ENCODE measurements at regions not wholly inside any gene's neighbourhood (a gene's known extent, or its start where the extent isn't known, plus 50 kb on each side); places are given as distances from the start of the nearest gene placed in this dataset.

- H2BK12ac ChIP-seq (ENCODE audit: low read length), result no peak overlapping the region
- no peak overlapping the region for H3K4me2 ChIP-seq (ENCODE audit: insufficient read depth, low read length, poor library complexity, severe bottlenecking)
- no peak overlapping the region for H2BK120ac ChIP-seq (ENCODE audit: low read depth, low read length)
- no CpG with 5 or more reads among the region's 2 CpGs for WGBS, 2 donors (ENCODE audit: extremely low coverage in 2 of 2, insufficient read length in 2 of 2, insufficient replicate concordance in 1 of 2)
- H3K9ac ChIP-seq (ENCODE audit: low read depth, low read length, poor library complexity), result no peak overlapping the region
- H3K27me3 ChIP-seq (ENCODE audit: control insufficient read depth in 3 of 3, insufficient read depth in 3 of 3, low read depth in 1 of 3, low read length in 3 of 3), result no peaks in the 10 kb centered on the region
- no peak overlapping the region for H3K18ac ChIP-seq (ENCODE audit: low read length)
- no peak overlapping the region for H2AFZ ChIP-seq (ENCODE audit: low read length)
- no peaks in the 10 kb centered on the region for H3K79me1 ChIP-seq (ENCODE audit: low read depth, low read length)
- H4K91ac ChIP-seq (ENCODE audit: low read depth, low read length, poor library complexity), result no peak overlapping the region
- H3K36me3 ChIP-seq (replicated peaks in 1 of 2; ENCODE audit: control insufficient read depth in 2 of 2, insufficient read depth in 2 of 2, low read length in 2 of 2), result no peaks in the 10 kb centered on the region
- no peak overlapping the region for H3K4me3 ChIP-seq (ENCODE audit: low read length in 2 of 2)
- no peak overlapping the region for H3K23ac ChIP-seq (ENCODE audit: low read depth, low read length, poor library complexity)
- DNase-seq (ENCODE audit: low spot score), result no peak
- H2AK5ac ChIP-seq (ENCODE audit: low read depth, low read length), result no peak overlapping the region
- H4K8ac ChIP-seq (ENCODE audit: low read depth, low read length), result no peak overlapping the region
- H2BK5ac ChIP-seq (ENCODE audit: low read length), result no peak overlapping the region
- H3K14ac ChIP-seq (ENCODE audit: low read length), result no peak overlapping the region
- no peak overlapping the region for H2BK15ac ChIP-seq (ENCODE audit: low read length)
- no peak overlapping the region for H3K27ac ChIP-seq (replicated peaks; ENCODE audit: low read length)
- no peaks in the 10 kb centered on the region for H3K9me3 ChIP-seq (replicated peaks in 1 of 2; ENCODE audit: control insufficient read depth in 2 of 2, insufficient read depth in 1 of 2, low read depth in 1 of 2, low read length in 2 of 2)
- H3K4ac ChIP-seq (ENCODE audit: low read length), result no peak overlapping the region
- peaks cover 0 to 2% of the 10 kb centered on the region in 2 donors for H3K4me1 ChIP-seq (ENCODE audit: control insufficient read depth in 2 of 2, insufficient read depth in 1 of 2, low read depth in 1 of 2, low read length in 2 of 2)
These were observed 337.6 kb downstream of the DHX35 start for GRCh38 chr20:39299783-39300182.

GRCh38 chr20:39298571-39299506 lies 336.7 kb downstream of the DHX35 start:
- no peak overlapping the region for H3K14ac ChIP-seq (ENCODE audit: low read length)
- peak overlapping the region; percentile 8 for H2AK5ac ChIP-seq (ENCODE audit: low read depth, low read length)
- no peaks in the 10 kb centered on the region for H3K27me3 ChIP-seq (ENCODE audit: control insufficient read depth in 3 of 3, insufficient read depth in 3 of 3, low read depth in 1 of 3, low read length in 3 of 3)
- no peaks in the 10 kb centered on the region for H3K79me1 ChIP-seq (ENCODE audit: low read depth, low read length)
- H3K27ac ChIP-seq (replicated peaks; ENCODE audit: low read length), result no peak overlapping the region
- no peak overlapping the region for H3K9ac ChIP-seq (ENCODE audit: low read depth, low read length, poor library complexity)
- H4K8ac ChIP-seq (ENCODE audit: low read depth, low read length), result no peak overlapping the region
- no peak overlapping the region for H2AFZ ChIP-seq (ENCODE audit: low read length)
- H3K4me3 ChIP-seq (ENCODE audit: low read length in 2 of 2), result no peak overlapping the region
- no peak for DNase-seq (ENCODE audit: low spot score)
- H2BK120ac ChIP-seq (ENCODE audit: low read depth, low read length), result no peak overlapping the region
- H2BK5ac ChIP-seq (ENCODE audit: low read length), result peak overlapping the region; percentile 4
- no peak overlapping the region for H4K91ac ChIP-seq (ENCODE audit: low read depth, low read length, poor library complexity)
- H2BK12ac ChIP-seq (ENCODE audit: low read length), result no peak overlapping the region
- H3K4ac ChIP-seq (ENCODE audit: low read length), result no peak overlapping the region
- no peak overlapping the region for H3K4me2 ChIP-seq (ENCODE audit: insufficient read depth, low read length, poor library complexity, severe bottlenecking)
- whole genome bisulfite sequencing, 2 donors (ENCODE audit: extremely low coverage in 2 of 2, insufficient read length in 2 of 2, insufficient replicate concordance in 1 of 2), result no CpG with 5 or more reads among the region's 12 CpGs
- H3K36me3 ChIP-seq (replicated peaks in 1 of 2; ENCODE audit: control insufficient read depth in 2 of 2, insufficient read depth in 2 of 2, low read length in 2 of 2), result no peaks in the 10 kb centered on the region
- no peaks in the 10 kb centered on the region for H3K9me3 ChIP-seq (replicated peaks in 1 of 2; ENCODE audit: control insufficient read depth in 2 of 2, insufficient read depth in 1 of 2, low read depth in 1 of 2, low read length in 2 of 2)
- no peak overlapping the region for H3K23ac ChIP-seq (ENCODE audit: low read depth, low read length, poor library complexity)
- H3K4me1 ChIP-seq (ENCODE audit: control insufficient read depth in 2 of 2, insufficient read depth in 1 of 2, low read depth in 1 of 2, low read length in 2 of 2), result peaks cover 0 to 2% of the 10 kb centered on the region in 2 donors
- H2BK15ac ChIP-seq (ENCODE audit: low read length), result no peak overlapping the region
- peak overlapping the region; percentile 73 for H3K18ac ChIP-seq (ENCODE audit: low read length)

- H3K9ac ChIP-seq (ENCODE audit: low read depth, low read length, poor library complexity), result no peak overlapping the region
- H2BK12ac ChIP-seq (ENCODE audit: low read length), result no peak overlapping the region
- no peak overlapping the region for H3K4ac ChIP-seq (ENCODE audit: low read length)
- H3K14ac ChIP-seq (ENCODE audit: low read length), result no peak overlapping the region
- H2BK15ac ChIP-seq (ENCODE audit: low read length), result no peak overlapping the region
- DNase-seq (ENCODE audit: low spot score), result no peak
- no peak overlapping the region for H3K27ac ChIP-seq (replicated peaks; ENCODE audit: low read length)
- H3K79me1 ChIP-seq (ENCODE audit: low read depth, low read length), result no peaks in the 10 kb centered on the region
- no peaks in the 10 kb centered on the region for H3K36me3 ChIP-seq (replicated peaks in 1 of 2; ENCODE audit: control insufficient read depth in 2 of 2, insufficient read depth in 2 of 2, low read length in 2 of 2)
- no peak overlapping the region for H4K91ac ChIP-seq (ENCODE audit: low read depth, low read length, poor library complexity)
- H2BK120ac ChIP-seq (ENCODE audit: low read depth, low read length), result no peak overlapping the region
- H3K27me3 ChIP-seq (ENCODE audit: control insufficient read depth in 3 of 3, insufficient read depth in 3 of 3, low read depth in 1 of 3, low read length in 3 of 3), result no peaks in the 10 kb centered on the region
- no peak overlapping the region for H2AFZ ChIP-seq (ENCODE audit: low read length)
- H3K18ac ChIP-seq (ENCODE audit: low read length), result no peak overlapping the region
- H2BK5ac ChIP-seq (ENCODE audit: low read length), result no peak overlapping the region
- no peak overlapping the region for H4K8ac ChIP-seq (ENCODE audit: low read depth, low read length)
- no peak overlapping the region for H3K23ac ChIP-seq (ENCODE audit: low read depth, low read length, poor library complexity)
- H3K9me3 ChIP-seq (replicated peaks in 1 of 2; ENCODE audit: control insufficient read depth in 2 of 2, insufficient read depth in 1 of 2, low read depth in 1 of 2, low read length in 2 of 2), result no peaks in the 10 kb centered on the region
- no CpG with 5 or more reads among the region's 14 CpGs for WGBS, 2 donors (ENCODE audit: extremely low coverage in 2 of 2, insufficient read length in 2 of 2, insufficient replicate concordance in 1 of 2)
- peaks cover 0 to 2% of the 10 kb centered on the region in 2 donors for H3K4me1 ChIP-seq (ENCODE audit: control insufficient read depth in 2 of 2, insufficient read depth in 1 of 2, low read depth in 1 of 2, low read length in 2 of 2)
- no peak overlapping the region for H2AK5ac ChIP-seq (ENCODE audit: low read depth, low read length)
- H3K4me3 ChIP-seq (ENCODE audit: low read length in 2 of 2), result peak overlapping the region in 1 of 2 donors; percentile 26
- H3K4me2 ChIP-seq (ENCODE audit: insufficient read depth, low read length, poor library complexity, severe bottlenecking), result no peak overlapping the region
These were observed 336.0 kb downstream of the DHX35 start for GRCh38 chr20:39298121-39298520.

GRCh38 chr20:39295301-39295700 lies 333.2 kb downstream of the DHX35 start:
- no peak overlapping the region for H2BK5ac ChIP-seq (ENCODE audit: low read length)
- no peak overlapping the region for H3K14ac ChIP-seq (ENCODE audit: low read length)
- no peak overlapping the region for H3K18ac ChIP-seq (ENCODE audit: low read length)
- H3K9me3 ChIP-seq (replicated peaks in 1 of 2; ENCODE audit: control insufficient read depth in 2 of 2, insufficient read depth in 1 of 2, low read depth in 1 of 2, low read length in 2 of 2), result no peaks in the 10 kb centered on the region
- H3K4me1 ChIP-seq (ENCODE audit: control insufficient read depth in 2 of 2, insufficient read depth in 1 of 2, low read depth in 1 of 2, low read length in 2 of 2), result peaks cover 0 to 4% of the 10 kb centered on the region in 2 donors
- no peak overlapping the region for H3K27ac ChIP-seq (replicated peaks; ENCODE audit: low read length)
- no peak for DNase-seq (ENCODE audit: low spot score)
- H3K79me1 ChIP-seq (ENCODE audit: low read depth, low read length), result no peaks in the 10 kb centered on the region
- no peak overlapping the region for H3K4me2 ChIP-seq (ENCODE audit: insufficient read depth, low read length, poor library complexity, severe bottlenecking)
- no peak overlapping the region for H2BK120ac ChIP-seq (ENCODE audit: low read depth, low read length)
- no peak overlapping the region for H3K23ac ChIP-seq (ENCODE audit: low read depth, low read length, poor library complexity)
- H2AFZ ChIP-seq (ENCODE audit: low read length), result no peak overlapping the region
- no peak overlapping the region for H3K9ac ChIP-seq (ENCODE audit: low read depth, low read length, poor library complexity)
- H2AK5ac ChIP-seq (ENCODE audit: low read depth, low read length), result no peak overlapping the region
- H4K91ac ChIP-seq (ENCODE audit: low read depth, low read length, poor library complexity), result no peak overlapping the region
- H2BK12ac ChIP-seq (ENCODE audit: low read length), result no peak overlapping the region
- no peak overlapping the region for H3K4me3 ChIP-seq (ENCODE audit: low read length in 2 of 2)
- WGBS, 2 donors (ENCODE audit: extremely low coverage in 2 of 2, insufficient read length in 2 of 2, insufficient replicate concordance in 1 of 2), result no CpG with 5 or more reads among the region's 4 CpGs
- H3K27me3 ChIP-seq (ENCODE audit: control insufficient read depth in 3 of 3, insufficient read depth in 3 of 3, low read depth in 1 of 3, low read length in 3 of 3), result no peaks in the 10 kb centered on the region
- no peak overlapping the region for H4K8ac ChIP-seq (ENCODE audit: low read depth, low read length)
- no peak overlapping the region for H2BK15ac ChIP-seq (ENCODE audit: low read length)
- H3K4ac ChIP-seq (ENCODE audit: low read length), result no peak overlapping the region
- H3K36me3 ChIP-seq (replicated peaks in 1 of 2; ENCODE audit: control insufficient read depth in 2 of 2, insufficient read depth in 2 of 2, low read length in 2 of 2), result no peaks in the 10 kb centered on the region

Data from neuronal stem cell (in vitro differentiated cells).